GM20000 (cell line): ENCODE measurements at regions not wholly inside any gene's neighbourhood (a gene's known extent, or its start where the extent isn't known, plus 50 kb on each side); places are given as distances from the start of the nearest gene placed in this dataset.

Experiments
- DNase-seq: peaks from one replicate; pipeline ENCODE4 v3.0.0; 2012; ENCODE audit warnings: low spot score
- TF ChIP-seq, protein P1 (sequence below): IDR thresholded peaks from 2 replicates; pipeline ENCODE4 v1.5.1; 2012; ENCODE audit warnings: mild to moderate bottlenecking, control low read depth; ENCODE audit errors: extremely low read depth, missing control alignments

DNA sequence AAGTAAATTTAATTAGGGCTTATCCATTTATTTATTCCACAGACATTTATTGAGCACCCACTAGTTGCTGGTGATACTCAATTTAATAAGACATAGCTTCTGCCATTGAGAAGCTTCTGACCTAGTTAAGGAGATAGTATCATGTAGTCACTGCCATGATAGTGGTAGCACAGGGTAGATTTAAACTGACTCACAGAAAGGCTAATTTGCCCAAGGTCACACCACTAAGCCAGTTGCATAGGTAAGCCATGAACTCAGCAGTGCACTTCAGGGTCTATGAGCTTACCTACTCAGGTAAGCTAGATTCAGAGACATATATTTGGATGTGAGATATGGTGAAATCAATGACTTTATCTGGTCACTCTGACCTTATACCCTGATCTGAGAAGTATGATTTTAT is 168.4 kb downstream of the TNFSF18 start:
- no peak for DNase-seq
- TF ChIP-seq, protein P1, sequence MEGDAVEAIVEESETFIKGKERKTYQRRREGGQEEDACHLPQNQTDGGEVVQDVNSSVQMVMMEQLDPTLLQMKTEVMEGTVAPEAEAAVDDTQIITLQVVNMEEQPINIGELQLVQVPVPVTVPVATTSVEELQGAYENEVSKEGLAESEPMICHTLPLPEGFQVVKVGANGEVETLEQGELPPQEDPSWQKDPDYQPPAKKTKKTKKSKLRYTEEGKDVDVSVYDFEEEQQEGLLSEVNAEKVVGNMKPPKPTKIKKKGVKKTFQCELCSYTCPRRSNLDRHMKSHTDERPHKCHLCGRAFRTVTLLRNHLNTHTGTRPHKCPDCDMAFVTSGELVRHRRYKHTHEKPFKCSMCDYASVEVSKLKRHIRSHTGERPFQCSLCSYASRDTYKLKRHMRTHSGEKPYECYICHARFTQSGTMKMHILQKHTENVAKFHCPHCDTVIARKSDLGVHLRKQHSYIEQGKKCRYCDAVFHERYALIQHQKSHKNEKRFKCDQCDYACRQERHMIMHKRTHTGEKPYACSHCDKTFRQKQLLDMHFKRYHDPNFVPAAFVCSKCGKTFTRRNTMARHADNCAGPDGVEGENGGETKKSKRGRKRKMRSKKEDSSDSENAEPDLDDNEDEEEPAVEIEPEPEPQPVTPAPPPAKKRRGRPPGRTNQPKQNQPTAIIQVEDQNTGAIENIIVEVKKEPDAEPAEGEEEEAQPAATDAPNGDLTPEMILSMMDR: no peak

- TF ChIP-seq, protein P1: no peak
- DNase-seq: no peak
Observed at GRCh38 chr1:172882791-172883386, 167.9 kb downstream of the TNFSF18 start.

DNA sequence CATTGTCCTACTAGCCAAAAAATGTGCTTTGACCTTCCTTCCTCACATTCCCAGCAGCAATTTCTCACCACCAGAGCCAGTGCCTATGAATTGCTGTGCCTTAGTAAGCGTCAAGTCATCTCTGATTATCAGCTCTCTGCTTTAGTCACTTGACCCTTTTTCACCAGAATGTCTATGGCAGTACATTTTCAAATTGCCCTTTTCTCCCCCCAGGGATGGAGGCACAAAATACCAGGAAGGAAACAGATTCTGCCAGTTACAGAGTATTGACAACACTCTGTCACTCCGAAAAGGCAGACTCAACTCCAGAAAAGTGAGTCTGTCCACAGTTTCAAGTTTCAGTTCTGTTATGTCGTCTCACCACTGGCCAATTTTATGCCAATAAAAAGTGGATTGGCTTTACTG is 167.4 kb downstream of the TNFSF18 start:
- TF ChIP-seq, protein P1: no peak
- no peak for DNase-seq

GRCh38 chr1:172883844-172884243 is 166.9 kb downstream of the TNFSF18 start:
- TF ChIP-seq, protein P1: no peak
- no peak for DNase-seq

DNA sequence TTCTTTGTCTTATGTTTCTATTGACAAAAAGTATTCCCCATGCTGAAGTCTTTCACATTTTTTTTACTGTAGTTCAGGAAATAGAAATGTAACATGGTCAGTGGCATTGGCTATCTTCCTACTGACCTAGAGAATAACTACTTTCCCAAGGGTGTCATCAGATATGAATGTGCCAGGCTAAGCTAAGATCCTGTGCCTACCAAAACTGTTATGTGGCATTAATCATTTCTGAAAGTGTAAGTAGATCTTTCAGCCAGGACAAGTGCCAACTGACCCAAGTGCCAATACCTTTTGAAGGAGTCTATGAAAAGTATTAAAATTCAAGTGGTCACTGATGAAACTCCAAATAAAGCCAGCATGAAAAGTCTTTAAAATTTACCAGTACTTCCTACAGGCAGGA is 165.3 kb downstream of the TNFSF18 start:
- TF ChIP-seq, protein P1: no peak
- DNase-seq: no peak

GRCh38 chr1:172885971-172886370 is 164.8 kb downstream of the TNFSF18 start:
- DNase-seq: no peak
- TF ChIP-seq, protein P1: no peak

GRCh38 chr1:172887162-172887561 is 163.6 kb downstream of the TNFSF18 start:
- TF ChIP-seq, protein P1: no peak
- DNase-seq: no peak
